Endothelial cell (in vitro differentiated cells): ENCODE measurements at regions not wholly inside any gene's neighbourhood (a gene's known extent, or its start where the extent isn't known, plus 50 kb on each side); places are given as distances from the start of the nearest gene placed in this dataset.

Experiments
- DNase-seq: peaks from one replicate; pipeline ENCODE4 v3.0.0; 2021; ENCODE audit warnings: low spot score
- H3K27ac Mint-ChIP-seq: one replicate; pipeline ENCODE4 v1.8.0; 2021; ENCODE audit warnings: mixed read lengths, inconsistent platforms; ENCODE audit not compliant: unreplicated experiment
- H3K27me3 Mint-ChIP-seq: one replicate; pipeline ENCODE4 v1.8.0; 2021; ENCODE audit warnings: mild to moderate bottlenecking, moderate library complexity, mixed read lengths, inconsistent platforms; ENCODE audit not compliant: unreplicated experiment
- H3K36me3 Mint-ChIP-seq: one replicate; pipeline ENCODE4 v1.8.0; 2021; ENCODE audit warnings: mild to moderate bottlenecking, low read depth, mixed read lengths, inconsistent platforms; ENCODE audit not compliant: unreplicated experiment
- H3K4me1 Mint-ChIP-seq: one replicate; pipeline ENCODE4 v1.8.0; 2021; ENCODE audit warnings: mild to moderate bottlenecking, mixed read lengths, inconsistent platforms; ENCODE audit not compliant: unreplicated experiment
- H3K4me3 Mint-ChIP-seq: one replicate; pipeline ENCODE4 v1.8.0; 2021; ENCODE audit warnings: mild to moderate bottlenecking, mixed read lengths, inconsistent platforms; ENCODE audit not compliant: unreplicated experiment
- H3K9me3 Mint-ChIP-seq: one replicate; pipeline ENCODE4 v1.8.0; 2021; ENCODE audit warnings: mixed read lengths, inconsistent platforms; ENCODE audit not compliant: unreplicated experiment
- CTCF ChIP-seq: fragments of 200-600 bp; sonication (generic); IDR thresholded peaks from one replicate; pipeline ENCODE4 v1.5.0; 2021; ENCODE audit warnings: antibody characterized with exemption; ENCODE audit not compliant: unreplicated experiment

DNA sequence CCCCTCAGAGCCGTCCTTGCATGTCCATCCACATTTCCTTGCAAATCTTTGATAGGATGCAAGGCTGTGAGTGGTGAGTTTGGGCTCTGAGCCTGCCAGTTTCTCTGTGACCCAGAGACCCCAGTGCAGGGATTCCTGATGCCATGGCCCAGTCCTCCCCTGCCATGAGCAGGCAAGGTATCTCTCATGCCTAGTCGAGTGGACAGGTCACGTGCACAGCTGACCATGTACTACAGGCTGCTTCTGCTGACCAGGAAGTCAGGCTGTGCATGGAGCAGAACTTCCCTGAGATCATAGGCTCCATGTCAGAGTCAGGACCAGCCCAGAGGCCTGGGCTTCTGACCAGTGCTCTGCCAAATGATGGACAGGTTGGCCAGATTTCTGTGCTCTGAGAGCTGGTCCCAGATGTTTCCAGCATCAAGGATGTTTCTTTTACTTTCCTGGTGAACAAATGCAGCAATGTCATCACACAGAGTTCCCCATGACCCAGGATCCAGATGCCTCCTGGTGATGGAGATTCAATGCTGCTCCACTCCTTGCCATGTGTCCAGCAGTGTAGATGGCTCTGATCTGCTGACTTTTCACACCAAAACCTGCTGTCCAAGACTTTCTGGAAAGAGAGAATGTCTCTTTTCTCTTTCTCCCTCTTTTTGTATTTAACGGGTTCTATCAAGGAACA, 321.6 kb upstream of the HS6ST1 start:
- Mint-ChIP-seq H3K4me1 (peaks cover 23% of the 10 kb centered on the region), H3K27ac (no peak overlapping the region), H3K9me3 (no peaks in the 10 kb centered on the region), H3K36me3 (no peaks in the 10 kb centered on the region), H3K27me3 (peaks cover 4% of the 10 kb centered on the region), H3K4me3 (no peak overlapping the region)
- no peak for TF ChIP-seq CTCF
- DNase-seq, result no peak

DNA sequence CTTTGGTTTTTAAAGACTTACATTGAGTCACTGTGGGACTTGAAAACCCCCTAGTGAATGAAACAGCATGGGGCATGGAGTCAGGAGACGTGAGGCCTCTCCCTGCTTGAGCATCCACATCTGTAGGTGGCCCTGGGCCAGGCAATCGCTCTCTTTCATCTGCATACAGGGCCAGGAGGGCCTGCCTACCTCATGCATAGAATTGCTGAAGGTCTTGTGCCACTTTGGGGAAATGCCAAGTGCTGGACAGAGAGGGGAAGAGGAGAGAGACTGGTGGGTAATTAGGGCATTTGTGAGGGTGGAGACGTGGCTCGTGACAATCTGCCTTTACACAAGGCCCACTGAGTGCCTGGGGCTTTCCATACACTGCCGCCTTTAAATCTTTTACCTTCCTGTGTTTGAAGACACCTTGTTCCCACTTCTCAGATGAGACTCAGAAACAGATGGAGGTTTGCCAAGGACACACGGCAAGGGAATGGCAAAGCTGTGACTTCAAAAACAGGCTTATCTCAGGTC, 322.2 kb upstream of the HS6ST1 start:
- peaks cover 23% of the 10 kb centered on the region for H3K4me1 Mint-ChIP-seq
- DNase-seq, result no peak
- no peak for TF ChIP-seq CTCF
- H3K9me3 Mint-ChIP-seq, result no peaks in the 10 kb centered on the region
- H3K27me3 Mint-ChIP-seq, result peaks cover 4% of the 10 kb centered on the region
- no peak overlapping the region for H3K27ac Mint-ChIP-seq
- H3K36me3 Mint-ChIP-seq, result no peaks in the 10 kb centered on the region
- no peak overlapping the region for H3K4me3 Mint-ChIP-seq

- no peak overlapping the region for H3K4me3 Mint-ChIP-seq
- H3K9me3 Mint-ChIP-seq, result no peaks in the 10 kb centered on the region
- DNase-seq, result no peak
- no peak overlapping the region for H3K27ac Mint-ChIP-seq
- no peaks in the 10 kb centered on the region for H3K36me3 Mint-ChIP-seq
- H3K27me3 Mint-ChIP-seq, result peaks cover 4% of the 10 kb centered on the region
- H3K4me1 Mint-ChIP-seq, result peaks cover 23% of the 10 kb centered on the region
- TF ChIP-seq CTCF, result no peak
Observed at GRCh38 chr2:128641421-128642080, 322.9 kb upstream of the HS6ST1 start.

DNA sequence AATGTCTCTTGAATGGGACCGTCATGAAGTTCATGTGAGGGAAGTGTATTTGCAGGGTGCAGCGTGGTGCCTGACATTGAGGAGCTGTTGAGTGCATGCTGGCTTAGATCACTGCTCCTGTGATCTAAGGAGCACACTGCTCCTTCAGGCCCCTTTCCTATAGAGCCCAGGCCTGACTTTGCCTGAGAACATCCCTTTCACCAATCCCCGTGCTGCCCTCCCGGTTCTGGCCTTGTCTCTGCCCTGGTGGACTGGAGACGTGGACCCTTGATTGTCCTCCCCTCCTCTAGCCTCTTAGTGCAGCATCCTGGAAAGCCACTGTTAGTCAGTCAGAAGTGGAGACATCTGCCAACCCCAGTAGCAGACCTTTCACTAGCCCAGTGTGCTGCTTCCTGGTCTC, 323.6 kb upstream of the HS6ST1 start:
- no peak overlapping the region for H3K4me3 Mint-ChIP-seq
- DNase-seq, result no peak
- peaks cover 6% of the 10 kb centered on the region for H3K27me3 Mint-ChIP-seq
- no peak for TF ChIP-seq CTCF
- no peak overlapping the region for H3K27ac Mint-ChIP-seq
- no peaks in the 10 kb centered on the region for H3K9me3 Mint-ChIP-seq
- no peaks in the 10 kb centered on the region for H3K36me3 Mint-ChIP-seq
- H3K4me1 Mint-ChIP-seq, result peaks cover 23% of the 10 kb centered on the region

DNA sequence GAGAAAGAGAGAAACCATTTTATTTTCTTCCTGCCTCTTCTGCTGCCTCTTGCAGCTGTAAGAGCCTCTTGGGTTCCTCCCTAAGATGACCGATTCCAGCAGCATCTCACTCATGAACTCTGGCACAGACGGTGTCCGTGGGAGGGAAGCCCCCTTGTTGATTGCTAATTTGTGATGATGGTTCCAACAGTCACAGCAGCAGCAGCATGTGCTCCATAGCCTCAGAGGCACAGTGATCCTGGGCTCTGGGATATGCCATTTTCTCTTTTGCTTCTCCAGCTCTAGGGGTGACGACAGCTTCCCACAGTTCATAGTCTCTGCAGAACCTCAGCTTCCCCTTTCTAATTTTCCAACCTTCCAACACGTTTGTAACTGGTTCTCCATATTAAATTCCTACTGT, 324.2 kb upstream of the HS6ST1 start:
- H3K9me3 Mint-ChIP-seq, result no peaks in the 10 kb centered on the region
- no peak for TF ChIP-seq CTCF
- no peak for DNase-seq
- peaks cover 18% of the 10 kb centered on the region for H3K4me1 Mint-ChIP-seq
- no peaks in the 10 kb centered on the region for H3K36me3 Mint-ChIP-seq
- H3K27me3 Mint-ChIP-seq, result peaks cover 5% of the 10 kb centered on the region
- no peak overlapping the region for H3K27ac Mint-ChIP-seq
- no peak overlapping the region for H3K4me3 Mint-ChIP-seq
